ENCODE measurements at regions not wholly inside any gene's neighbourhood (a gene's known extent, or its start where the extent isn't known, plus 50 kb on each side); places are given as distances from the start of the nearest gene placed in this dataset.
"Not testable (repeated sequence)": the region's sequence is repeated elsewhere in the genome, so short reads cannot be mapped to it uniquely, and the experiment has no call there.

- H3K4me1 ChIP-seq = no peaks in the 10 kb centered on the region
- no peak overlapping the region for H3K4me3 ChIP-seq
- H3K27me3 ChIP-seq = no peaks in the 10 kb centered on the region
- H3K36me3 ChIP-seq (replicated peaks in 1 of 2; ENCODE audit: insufficient read depth in 1 of 2, low read depth in 2 of 2) = no peaks in the 10 kb centered on the region
- ATAC-seq (no peak), DNase-seq (peak in 1 of 4 donors; percentile 7)
- no peak overlapping the region for H3K27ac ChIP-seq
- TF ChIP-seq POLR2A (IDR thresholded peaks at IDR 0.05) (no peak), CTCF (IDR thresholded peaks at IDR 0.05) (no peak)
- intact Hi-C loops (cut with DNase I) = no loop called here
- WGBS, 2 donors = 71 to 74% methylated on average over 9 to 10 of the region's 10 CpGs
- H3K9me3 ChIP-seq = no peaks in the 10 kb centered on the region
Measured at GRCh38 chrX:3518870-3519269, 172.4 kb upstream of the MXRA5 start.

DNA sequence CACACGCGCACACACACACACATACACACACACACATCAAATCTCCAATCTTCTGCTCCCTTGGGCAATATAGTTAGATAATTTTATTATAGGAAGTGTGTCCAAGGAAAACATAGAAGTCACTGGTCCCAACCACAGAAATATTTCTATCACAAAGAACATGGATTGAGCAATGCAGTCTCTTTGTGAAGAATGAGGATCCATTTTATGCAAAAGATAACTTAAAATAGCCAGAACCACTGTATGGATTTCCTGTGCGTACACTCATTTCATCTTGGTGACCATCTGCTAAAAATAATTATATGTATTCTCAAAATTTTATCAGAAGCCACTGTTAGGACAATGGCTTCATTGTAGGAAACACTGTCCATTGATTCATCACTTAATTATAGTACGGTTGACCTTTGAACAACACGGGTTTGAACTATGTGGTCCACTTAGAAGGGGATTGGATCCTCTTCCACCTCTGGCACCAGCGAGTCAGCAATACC lies 169.6 kb upstream of the MXRA5 start:
- DNase-seq = no peak
- no peaks in the 10 kb centered on the region for H3K4me1 ChIP-seq

DNA sequence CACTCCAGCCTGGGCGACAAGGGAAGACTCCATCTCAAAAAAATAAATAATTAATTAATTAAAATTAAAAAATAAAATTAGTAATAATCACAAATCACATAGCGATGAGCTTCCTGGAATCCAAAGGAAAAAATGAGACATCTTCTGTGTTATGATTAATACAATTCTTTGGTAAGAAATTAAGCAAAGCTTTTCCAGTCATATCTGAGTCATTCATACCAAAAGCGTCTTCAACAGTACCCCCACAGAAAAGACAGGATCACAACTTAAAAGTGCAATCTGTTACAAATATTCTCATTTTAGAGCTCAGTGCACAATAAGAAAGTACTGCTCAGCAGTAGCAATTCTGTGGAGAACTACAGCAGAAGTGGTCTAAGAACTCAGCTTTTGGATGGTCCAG lies 168.5 kb upstream of the MXRA5 start:
- WGBS, 2 donors = 89 to 95% methylated on average over 3 of the region's 3 CpGs
- ATAC-seq = no peak

More for the DNA sequence above, 169.6 kb upstream of the MXRA5 start:
- intact Hi-C loops (cut with DNase I) = no loop called here
- Histone ChIP-seq H3K27ac (no peak overlapping the region), H3K36me3 (replicated peaks in 1 of 2; ENCODE audit: insufficient read depth in 1 of 2, low read depth in 2 of 2) (no peaks in the 10 kb centered on the region), H3K9me3 (no peaks in the 10 kb centered on the region), H3K27me3 (no peaks in the 10 kb centered on the region), H3K4me3 (no peak overlapping the region)
- no peak for ATAC-seq
- TF ChIP-seq POLR2A (IDR thresholded peaks at IDR 0.05) (no peak), CTCF (IDR thresholded peaks at IDR 0.05) (no peak)
- 76 to 89% methylated on average over 6 of the region's 6 CpGs for WGBS, 2 donors

DNA sequence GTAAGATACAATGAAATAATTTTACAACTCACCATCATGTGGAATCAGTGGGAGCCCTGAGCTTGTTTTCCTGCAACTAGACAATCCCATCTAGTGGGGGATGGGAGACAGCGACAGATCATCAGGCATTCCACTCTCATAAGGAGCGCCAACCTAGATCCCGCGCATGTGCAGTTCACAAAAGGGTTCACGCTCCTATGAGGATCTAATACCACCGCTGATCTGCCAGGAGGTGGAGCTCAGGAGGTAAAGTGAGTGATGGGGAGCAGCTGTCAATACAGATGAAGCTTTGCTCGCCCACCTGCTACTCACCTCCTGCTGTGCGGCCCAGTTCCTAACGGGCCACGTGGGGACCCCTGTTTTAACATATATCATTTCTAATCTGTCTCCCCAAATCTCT lies 165.7 kb upstream of the MXRA5 start:
- H3K4me1 ChIP-seq; H3K36me3 ChIP-seq (replicated peaks in 1 of 2; ENCODE audit: insufficient read depth in 1 of 2, low read depth in 2 of 2); ATAC-seq; H3K4me3 ChIP-seq; H3K9me3 ChIP-seq; DNase-seq; H3K27me3 ChIP-seq; intact Hi-C loops (cut with DNase I); H3K27ac ChIP-seq: not testable (repeated sequence)
- WGBS, 2 donors = 47% methylated on average over 10 of the region's 10 CpGs; no CpG with 5 or more reads in 1 of the 2 donors

More for the DNA sequence above, 168.5 kb upstream of the MXRA5 start:
- Histone ChIP-seq H3K4me3 (no peak overlapping the region), H3K9me3 (no peaks in the 10 kb centered on the region), H3K36me3 (replicated peaks in 1 of 2; ENCODE audit: insufficient read depth in 1 of 2, low read depth in 2 of 2) (no peaks in the 10 kb centered on the region), H3K4me1 (no peaks in the 10 kb centered on the region), H3K27me3 (no peaks in the 10 kb centered on the region), H3K27ac (no peak overlapping the region)
- no peak for DNase-seq
- no peak for TF ChIP-seq CTCF (IDR thresholded peaks at IDR 0.05)
- intact Hi-C loops (cut with DNase I) = no loop called here

GRCh38 chrX:3509934-3510333 lies 163.5 kb upstream of the MXRA5 start:
- no peaks in the 10 kb centered on the region for H3K4me1 ChIP-seq
- no peaks in the 10 kb centered on the region for H3K36me3 ChIP-seq (replicated peaks in 1 of 2; ENCODE audit: insufficient read depth in 1 of 2, low read depth in 2 of 2)
- no peaks in the 10 kb centered on the region for H3K9me3 ChIP-seq
- H3K27ac ChIP-seq = no peak overlapping the region
- no peak overlapping the region for H3K4me3 ChIP-seq
- DNase-seq = no peak
- H3K27me3 ChIP-seq = no peaks in the 10 kb centered on the region
- ATAC-seq = no peak
- TF ChIP-seq CTCF (IDR thresholded peaks at IDR 0.05) (no peak), POLR2A (IDR thresholded peaks at IDR 0.05) (no peak)
- intact Hi-C loops (cut with DNase I) = no loop called here
- WGBS, 2 donors = 82% methylated on average over 4 of the region's 4 CpGs

Data from body of pancreas (tissue), 4 donors.